ENCODE measurements at regions not wholly inside any gene's neighbourhood (a gene's known extent, or its start where the extent isn't known, plus 50 kb on each side); places are given as distances from the start of the nearest gene placed in this dataset.

GRCh38 chr15:95795386-95795785 lies 535.1 kb upstream of the NR2F2 start:
- Histone ChIP-seq H3K79me2 (ENCODE audit: control insufficient read depth, insufficient read depth, low read length) (no peaks in the 10 kb centered on the region), H3K27me3 (ENCODE audit: control insufficient read depth, extremely low read depth, insufficient read depth, low read length) (no peaks in the 10 kb centered on the region), H3K4me2 (ENCODE audit: control insufficient read depth, extremely low read depth, insufficient read depth, low read depth, low read length) (no peak overlapping the region), H3K9me1 (ENCODE audit: control insufficient read depth, extremely low read depth, insufficient read depth, low read length) (no peaks in the 10 kb centered on the region), H3K27ac (ENCODE audit: control insufficient read depth, insufficient read depth, low read length) (no peak overlapping the region), H3K9me3 (ENCODE audit: control insufficient read depth, low read depth, low read length) (no peaks in the 10 kb centered on the region), H2AFZ (ENCODE audit: control insufficient read depth, low read length) (no peak overlapping the region), H4K20me1 (ENCODE audit: control insufficient read depth, extremely low read depth, insufficient read depth, low read length) (no peaks in the 10 kb centered on the region), H3K9ac (ENCODE audit: control insufficient read depth, extremely low read depth, insufficient read depth, low read length) (no peak overlapping the region), H3K36me3 (ENCODE audit: control insufficient read depth in 2 of 2, extremely low read depth in 1 of 2, insufficient read depth in 2 of 2, low read length in 2 of 2) (no peaks in the 10 kb centered on the region), H3K4me1 (ENCODE audit: control insufficient read depth, extremely low read depth, insufficient read depth, low read length) (no peaks in the 10 kb centered on the region), H3K4me3 (ENCODE audit: control insufficient read depth in 2 of 3, extremely low read depth in 1 of 3, insufficient read depth in 2 of 3, low read depth in 1 of 3, low read length in 3 of 3) (no peak overlapping the region)
- dilution Hi-C loops (cut with MboI; ENCODE audit: extremely low pct_ligation_motif_present, low sequenced_read_pairs): no loop called here
- DNase-seq (ENCODE audit: low read depth, low spot score): no peak
- no peak for TF ChIP-seq CTCF (optimal IDR thresholded peaks at IDR 0.05 in 1 of 3, IDR thresholded peaks at IDR 0.05 in 1 of 3, conservative IDR thresholded peaks at IDR 0.05 in 1 of 3; ENCODE audit: extremely low read depth in 1 of 3, insufficient read depth in 2 of 3, low read length in 3 of 3)
- TF ChIP-seq EZH2 (IDR thresholded peaks at IDR 0.05; ENCODE audit: low read length): no peak
- no peak for FAIRE-seq

DNA sequence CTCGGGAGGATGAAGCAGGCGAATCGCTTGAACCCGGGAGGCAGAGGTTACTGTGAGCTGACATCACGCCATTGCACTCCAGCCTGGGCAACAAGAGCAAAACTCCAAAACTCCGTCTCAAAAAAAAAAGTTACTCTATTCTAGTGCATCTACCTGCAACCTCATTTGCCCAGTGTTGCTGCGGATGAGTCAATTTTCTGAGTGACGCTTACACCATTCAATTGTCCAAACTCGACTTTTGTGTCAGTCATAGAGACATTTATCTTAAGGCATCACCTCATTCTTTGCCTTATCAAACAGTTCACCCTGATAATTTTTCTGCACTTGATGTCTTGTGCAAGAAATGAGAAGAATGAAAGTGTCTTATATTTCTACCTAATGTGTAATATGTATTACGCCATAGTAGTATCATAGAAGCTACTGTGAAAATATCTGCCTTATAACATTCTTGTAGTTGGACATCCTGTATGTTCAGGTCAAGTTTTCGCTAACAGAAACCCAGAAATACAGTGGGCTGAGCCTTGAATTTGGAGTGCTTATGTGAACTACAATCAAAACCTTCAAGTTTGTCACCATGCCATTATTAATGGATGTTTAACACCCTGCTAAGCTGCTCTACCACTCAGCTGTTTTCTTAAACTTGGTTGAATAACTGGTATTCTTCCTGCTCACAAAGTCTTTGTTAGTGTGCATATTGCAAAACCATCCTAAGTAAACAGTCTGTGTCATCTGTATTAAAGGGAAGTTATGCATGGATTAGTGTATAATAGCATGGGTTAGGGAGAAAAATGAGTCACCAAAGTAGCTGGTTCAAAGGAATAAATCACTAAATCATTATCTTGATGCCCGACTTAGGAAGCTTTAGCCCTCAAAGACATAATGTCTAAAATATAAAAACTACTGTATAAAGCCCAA lies 531.0 kb upstream of the NR2F2 start:
- Histone ChIP-seq H3K27me3 (ENCODE audit: control insufficient read depth, extremely low read depth, insufficient read depth, low read length) (no peaks in the 10 kb centered on the region), H3K27ac (ENCODE audit: control insufficient read depth, insufficient read depth, low read length) (no peak overlapping the region), H3K9me1 (ENCODE audit: control insufficient read depth, extremely low read depth, insufficient read depth, low read length) (no peaks in the 10 kb centered on the region), H3K4me3 (ENCODE audit: control insufficient read depth in 2 of 3, extremely low read depth in 1 of 3, insufficient read depth in 2 of 3, low read depth in 1 of 3, low read length in 3 of 3) (no peak overlapping the region), H2AFZ (ENCODE audit: control insufficient read depth, low read length) (no peak overlapping the region), H3K36me3 (ENCODE audit: control insufficient read depth in 2 of 2, extremely low read depth in 1 of 2, insufficient read depth in 2 of 2, low read length in 2 of 2) (no peaks in the 10 kb centered on the region), H3K4me2 (ENCODE audit: control insufficient read depth, extremely low read depth, insufficient read depth, low read depth, low read length) (no peak overlapping the region), H3K4me1 (ENCODE audit: control insufficient read depth, extremely low read depth, insufficient read depth, low read length) (no peaks in the 10 kb centered on the region), H3K9me3 (ENCODE audit: control insufficient read depth, low read depth, low read length) (no peaks in the 10 kb centered on the region), H4K20me1 (ENCODE audit: control insufficient read depth, extremely low read depth, insufficient read depth, low read length) (no peaks in the 10 kb centered on the region), H3K9ac (ENCODE audit: control insufficient read depth, extremely low read depth, insufficient read depth, low read length) (no peak overlapping the region), H3K79me2 (ENCODE audit: control insufficient read depth, insufficient read depth, low read length) (no peaks in the 10 kb centered on the region)
- DNase-seq (ENCODE audit: low read depth, low spot score): peak; percentile 5
- dilution Hi-C loops (cut with MboI; ENCODE audit: extremely low pct_ligation_motif_present, low sequenced_read_pairs): no loop called here
- no peak for TF ChIP-seq CTCF (optimal IDR thresholded peaks at IDR 0.05 in 1 of 3, IDR thresholded peaks at IDR 0.05 in 1 of 3, conservative IDR thresholded peaks at IDR 0.05 in 1 of 3; ENCODE audit: extremely low read depth in 1 of 3, insufficient read depth in 2 of 3, low read length in 3 of 3)
- no peak for TF ChIP-seq EZH2 (IDR thresholded peaks at IDR 0.05; ENCODE audit: low read length)
- FAIRE-seq: no peak

All from keratinocyte (primary cell).